ENCODE measurements at regions not wholly inside any gene's neighbourhood (a gene's known extent, or its start where the extent isn't known, plus 50 kb on each side); places are given as distances from the start of the nearest gene placed in this dataset.

DNA sequence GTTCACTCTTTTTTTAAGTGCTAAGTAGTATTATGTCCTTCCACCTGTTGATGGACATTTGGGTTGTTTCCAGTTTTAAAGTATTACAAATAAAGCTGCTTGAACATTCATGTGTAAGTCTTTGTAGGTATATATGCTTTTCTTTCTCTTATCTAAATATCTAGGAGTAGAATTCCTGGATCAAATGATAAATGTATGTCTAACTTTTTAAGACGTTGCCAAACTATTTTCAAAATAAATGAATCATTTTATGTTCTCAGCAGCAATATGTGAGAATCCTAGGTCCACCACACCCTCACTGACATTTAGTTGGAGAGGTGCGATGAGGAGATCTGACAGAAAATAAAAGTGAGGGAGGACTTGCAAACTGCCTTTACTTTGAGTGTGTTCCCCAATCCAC, 291.7 kb upstream of the UGT8 start:
- Histone ChIP-seq H3K27ac (no peak overlapping the region), H3K27me3 (ENCODE audit: insufficient read depth, low read depth, severe bottlenecking) (no peaks in the 10 kb centered on the region), H3K9me3 (ENCODE audit: severe bottlenecking) (no peaks in the 10 kb centered on the region), H3K36me3 (no peaks in the 10 kb centered on the region), H3K4me3 (ENCODE audit: low read depth, low read length) (no peak overlapping the region)
- TF ChIP-seq, protein P1, sequence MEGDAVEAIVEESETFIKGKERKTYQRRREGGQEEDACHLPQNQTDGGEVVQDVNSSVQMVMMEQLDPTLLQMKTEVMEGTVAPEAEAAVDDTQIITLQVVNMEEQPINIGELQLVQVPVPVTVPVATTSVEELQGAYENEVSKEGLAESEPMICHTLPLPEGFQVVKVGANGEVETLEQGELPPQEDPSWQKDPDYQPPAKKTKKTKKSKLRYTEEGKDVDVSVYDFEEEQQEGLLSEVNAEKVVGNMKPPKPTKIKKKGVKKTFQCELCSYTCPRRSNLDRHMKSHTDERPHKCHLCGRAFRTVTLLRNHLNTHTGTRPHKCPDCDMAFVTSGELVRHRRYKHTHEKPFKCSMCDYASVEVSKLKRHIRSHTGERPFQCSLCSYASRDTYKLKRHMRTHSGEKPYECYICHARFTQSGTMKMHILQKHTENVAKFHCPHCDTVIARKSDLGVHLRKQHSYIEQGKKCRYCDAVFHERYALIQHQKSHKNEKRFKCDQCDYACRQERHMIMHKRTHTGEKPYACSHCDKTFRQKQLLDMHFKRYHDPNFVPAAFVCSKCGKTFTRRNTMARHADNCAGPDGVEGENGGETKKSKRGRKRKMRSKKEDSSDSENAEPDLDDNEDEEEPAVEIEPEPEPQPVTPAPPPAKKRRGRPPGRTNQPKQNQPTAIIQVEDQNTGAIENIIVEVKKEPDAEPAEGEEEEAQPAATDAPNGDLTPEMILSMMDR (IDR thresholded peaks at IDR 0.05; ENCODE audit: low read depth, low read length) = no peak
- DNase-seq = no peak

DNA sequence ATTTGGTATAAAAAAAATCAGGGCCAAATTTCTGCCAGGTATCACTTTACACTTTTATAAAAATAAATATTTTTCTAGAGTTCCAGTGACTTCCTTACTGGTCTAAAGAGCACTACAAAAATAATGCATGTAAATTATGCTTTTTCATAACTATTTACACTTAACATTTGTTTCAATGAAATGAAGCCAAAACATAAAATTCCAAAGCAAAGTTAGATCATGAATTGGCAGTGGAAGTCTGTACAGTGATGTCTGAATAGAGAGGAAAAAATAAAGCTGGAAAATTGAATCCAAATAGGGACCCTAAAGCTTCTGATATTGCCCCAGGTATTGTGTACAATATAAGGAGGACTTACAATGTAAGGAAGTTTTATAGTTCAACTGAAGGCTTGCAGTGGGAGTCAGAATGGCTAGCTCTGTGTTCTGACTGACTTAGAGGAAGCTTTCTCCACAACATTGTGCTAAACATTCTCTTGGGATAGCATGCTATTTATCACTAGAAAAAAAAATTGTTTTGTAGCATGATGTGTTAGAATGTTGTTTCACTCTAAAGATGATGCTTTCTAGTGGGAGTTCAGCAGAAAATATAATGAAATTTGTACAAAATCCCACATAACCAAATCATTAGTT, 288.2 kb upstream of the UGT8 start:
- no peak overlapping the region for H3K4me3 ChIP-seq (ENCODE audit: low read depth, low read length)
- no peaks in the 10 kb centered on the region for H3K27me3 ChIP-seq (ENCODE audit: insufficient read depth, low read depth, severe bottlenecking)
- H3K9me3 ChIP-seq (ENCODE audit: severe bottlenecking) = no peaks in the 10 kb centered on the region
- TF ChIP-seq, protein P1 (IDR thresholded peaks at IDR 0.05; ENCODE audit: low read depth, low read length) = no peak
- DNase-seq = no peak
- no peak overlapping the region for H3K27ac ChIP-seq
- no peaks in the 10 kb centered on the region for H3K36me3 ChIP-seq

DNA sequence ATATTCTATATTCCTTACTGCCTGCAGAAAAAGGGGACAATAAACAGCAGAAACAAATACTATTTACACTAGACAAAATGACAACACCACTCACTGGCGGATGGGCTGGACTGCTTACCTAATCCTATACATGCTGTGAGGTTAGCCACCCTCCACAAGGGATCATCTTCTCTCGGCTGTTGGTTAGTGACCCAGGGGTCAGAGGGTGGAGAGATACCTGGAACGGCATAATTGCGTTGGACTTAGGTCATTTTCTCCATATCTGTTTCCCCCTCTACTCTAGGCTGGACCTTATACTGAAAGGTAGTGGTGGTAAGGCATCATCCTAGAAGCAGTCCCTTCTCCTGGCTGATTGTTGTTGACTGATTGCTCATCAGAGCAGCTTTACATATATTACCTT, 286.8 kb upstream of the UGT8 start:
- no peak overlapping the region for H3K4me3 ChIP-seq (ENCODE audit: low read depth, low read length)
- H3K9me3 ChIP-seq (ENCODE audit: severe bottlenecking) = no peaks in the 10 kb centered on the region
- no peaks in the 10 kb centered on the region for H3K36me3 ChIP-seq
- DNase-seq = no peak
- H3K27me3 ChIP-seq (ENCODE audit: insufficient read depth, low read depth, severe bottlenecking) = no peaks in the 10 kb centered on the region
- no peak overlapping the region for H3K27ac ChIP-seq
- TF ChIP-seq, protein P1 (IDR thresholded peaks at IDR 0.05; ENCODE audit: low read depth, low read length) = no peak

DNA sequence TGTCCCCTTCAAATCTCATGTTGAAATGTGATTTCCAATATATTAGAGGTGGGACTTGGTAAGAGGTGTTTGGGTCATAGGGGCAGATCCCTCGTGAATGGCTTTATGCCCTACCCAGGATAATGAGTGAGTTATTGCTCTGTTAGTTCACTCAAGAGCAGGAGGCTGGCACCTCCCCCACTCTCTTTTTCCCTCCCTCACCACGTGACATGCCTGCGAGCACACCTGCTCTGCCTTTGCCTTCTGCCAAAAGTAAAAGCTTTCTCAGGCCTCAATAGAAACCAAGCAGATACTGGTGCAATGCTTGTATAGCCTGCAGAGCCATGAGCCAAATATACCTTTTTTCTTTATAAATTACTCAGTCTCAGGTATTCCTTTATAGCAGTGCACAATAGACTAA, 286.3 kb upstream of the UGT8 start:
- DNase-seq = no peak
- Histone ChIP-seq H3K4me3 (ENCODE audit: low read depth, low read length) (no peak overlapping the region), H3K27me3 (ENCODE audit: insufficient read depth, low read depth, severe bottlenecking) (no peaks in the 10 kb centered on the region), H3K9me3 (ENCODE audit: severe bottlenecking) (no peaks in the 10 kb centered on the region), H3K36me3 (no peaks in the 10 kb centered on the region), H3K27ac (no peak overlapping the region)
- TF ChIP-seq, protein P1 (IDR thresholded peaks at IDR 0.05; ENCODE audit: low read depth, low read length) = no peak

DNA sequence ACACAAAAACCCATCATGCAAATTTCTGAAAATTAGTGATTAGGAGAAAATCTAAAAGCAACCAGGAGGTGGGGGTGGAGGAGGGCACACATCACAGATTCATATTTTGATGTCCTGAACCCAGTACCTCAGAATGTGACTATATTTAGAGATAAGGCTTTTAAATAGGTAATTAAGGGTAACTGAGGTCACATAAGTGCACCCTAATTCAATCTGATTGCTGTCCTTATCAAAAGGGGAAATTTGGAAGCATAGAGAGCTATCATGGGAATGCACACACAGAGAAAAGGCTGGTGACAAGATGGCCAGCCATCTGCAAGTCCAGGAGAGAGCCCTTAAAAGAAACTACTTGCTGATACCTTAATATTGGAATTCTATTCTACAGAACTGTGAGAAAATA, 281.8 kb upstream of the UGT8 start:
- no peak for DNase-seq
- Histone ChIP-seq H3K9me3 (ENCODE audit: severe bottlenecking) (no peaks in the 10 kb centered on the region), H3K27me3 (ENCODE audit: insufficient read depth, low read depth, severe bottlenecking) (no peaks in the 10 kb centered on the region), H3K36me3 (no peaks in the 10 kb centered on the region), H3K4me3 (ENCODE audit: low read depth, low read length) (no peak overlapping the region), H3K27ac (no peak overlapping the region)
- TF ChIP-seq, protein P1 (IDR thresholded peaks at IDR 0.05; ENCODE audit: low read depth, low read length) = no peak

DNA sequence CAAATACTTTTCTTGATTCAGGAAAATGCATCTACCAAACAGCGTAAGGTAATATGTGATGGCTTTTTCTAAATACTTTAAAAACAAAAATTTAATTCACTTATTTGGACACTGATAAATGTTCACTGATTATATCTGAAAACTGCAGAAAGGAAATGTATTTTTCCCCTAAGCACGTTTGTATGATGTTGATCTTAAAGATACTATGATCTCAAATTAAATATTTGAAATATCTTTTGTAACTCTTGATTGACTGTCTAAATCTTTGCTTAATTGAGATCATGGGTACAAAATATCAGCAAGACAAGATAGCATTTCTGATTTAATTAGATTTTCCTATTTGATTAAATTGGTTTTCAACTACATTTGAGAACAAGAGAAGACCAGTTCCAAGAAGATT, 281.0 kb upstream of the UGT8 start:
- no peaks in the 10 kb centered on the region for H3K36me3 ChIP-seq
- no peaks in the 10 kb centered on the region for H3K27me3 ChIP-seq (ENCODE audit: insufficient read depth, low read depth, severe bottlenecking)
- DNase-seq = no peak
- no peak overlapping the region for H3K4me3 ChIP-seq (ENCODE audit: low read depth, low read length)
- TF ChIP-seq, protein P1 (IDR thresholded peaks at IDR 0.05; ENCODE audit: low read depth, low read length) = no peak
- H3K9me3 ChIP-seq (ENCODE audit: severe bottlenecking) = no peaks in the 10 kb centered on the region
- H3K27ac ChIP-seq = no peak overlapping the region

Measured in WERI-Rb-1 (cell line).